H1 (cell line): ENCODE measurements at regions not wholly inside any gene's neighbourhood (a gene's known extent, or its start where the extent isn't known, plus 50 kb on each side); places are given as distances from the start of the nearest gene placed in this dataset.

ENCODE experiments used
- EGR1 ChIP-seq: IDR thresholded peaks from 2 replicates; pipeline ENCODE4 v1.6.1; 2011; ENCODE audit warnings: low read depth, low read length, borderline replicate concordance
- PHF8 ChIP-seq: fragments of 200-600 bp; sonication (generic); conservative IDR thresholded peaks from 2 replicates; pipeline ENCODE4 v1.7.1; 2012; ENCODE audit warnings: low read depth, mild to moderate bottlenecking, inconsistent platforms, low read length, moderate library complexity
- RBBP5 ChIP-seq: IDR thresholded peaks from 2 replicates; pipeline ENCODE4 v1.7.1; 2012; ENCODE audit warnings: low read depth, mild to moderate bottlenecking, inconsistent platforms, low read length, moderate library complexity, borderline replicate concordance
- ZNF274 ChIP-seq: IDR thresholded peaks from 2 replicates; pipeline ENCODE4 v1.7.0; 2012; ENCODE audit warnings: low read length, borderline replicate concordance; ENCODE audit errors: extremely low read depth

- TF ChIP-seq EGR1: no peak
- no peak for TF ChIP-seq PHF8
- TF ChIP-seq RBBP5: no peak
- TF ChIP-seq ZNF274: no peak
- TF ChIP-seq, all 59 proteins: peak for 0
These were observed 137.9 kb upstream of the ATP2B1 start (continued) for GRCh38 chr12:89846473-89847055.
